Heart left ventricle (tissue), 13 donors: ENCODE measurements at regions not wholly inside any gene's neighbourhood (a gene's known extent, or its start where the extent isn't known, plus 50 kb on each side); places are given as distances from the start of the nearest gene placed in this dataset.

Source experiments
- CTCF ChIP-seq, 12 donors: fragments of 200-600 bp; sonication (generic) in 4 of 12; IDR thresholded peaks; one replicate each; pipeline versions ENCODE4 v1.5.0 to v1.8.0; 2018 to 2022; ENCODE audit warnings: antibody characterized with exemption in 12 of 12, mild to moderate bottlenecking in 5 of 12
- POLR2A ChIP-seq, 2 donors: fragments of 450-650 bp; IDR thresholded peaks; one replicate each; pipeline ENCODE4 v1.6.1; 2017; ENCODE audit warnings: antibody characterized with exemption in 2 of 2, mild to moderate bottlenecking in 2 of 2, moderate library complexity in 2 of 2
- donor health status: ischemic (EF 13 %, LVEDD 7.1; RV severe dilation, severe dysfunction).
- donor health status: DM: no; HTN: yes; CAD: no.
- donor health status: DM: no; HTN: no; CAD: no.
- donor health status: ischemic (EF 25% LVEDD 6.9; RV normal size, moderate dysfunction).
- donor health status: ischemic (EF 25% LVEDD 5.7; RV mildly dilated, moderate dysfunction).
- donor health status: ischemic (EF 35%, LVEDD 5.7; RV mildly dilated, moderate dysfunction).
- donor health status: nonischemic (EF 11% LVEDD 7.7; RV severe dilation, severe dysfunction).
- donor health status: DM: yes; HTN: yes; CAD: no.
- donor health status: PGD.
- donor health status: ischemic (EF 29% LVEDD 5.4; RV normal size, mild dysfunction).
- donor health status: nonischemic (EF 23%, LVEDD 6.1; RV moderate dilation, normal function).

GRCh38 chr9:90296539-90296938 is 346.1 kb downstream of the DIRAS2 start:
- no peak for TF ChIP-seq CTCF (IDR thresholded peaks at IDR 0.05)
- no peak for TF ChIP-seq POLR2A (IDR thresholded peaks at IDR 0.05)
